ENCODE measurements at regions not wholly inside any gene's neighbourhood (a gene's known extent, or its start where the extent isn't known, plus 50 kb on each side); places are given as distances from the start of the nearest gene placed in this dataset.

DNA sequence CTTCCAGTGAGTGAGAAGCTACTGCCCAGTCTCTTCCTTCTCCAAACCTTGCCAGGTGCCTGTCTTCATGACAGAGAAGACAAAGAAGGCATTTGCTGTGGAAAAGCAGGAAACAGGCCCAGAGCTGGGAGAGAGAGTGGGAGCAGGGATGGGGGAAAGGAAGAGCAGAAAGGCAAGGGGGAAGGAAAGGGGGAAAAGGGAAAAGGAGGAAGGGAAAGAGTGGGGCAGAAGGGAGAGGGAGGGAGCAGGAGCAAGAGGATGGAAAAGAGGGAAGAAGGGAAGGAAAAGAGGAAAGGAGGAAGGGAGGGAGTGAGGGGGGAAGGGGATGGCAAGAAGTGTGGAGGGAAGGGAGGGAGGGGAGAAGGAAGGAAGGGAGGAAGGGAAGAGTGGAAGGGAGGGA lies 121.2 kb upstream of the LINGO1 start:
- Histone ChIP-seq H3K36me3 (ENCODE audit: control insufficient read depth, insufficient read depth, low read length) (no peaks in the 10 kb centered on the region), H3K27me3 (ENCODE audit: control insufficient read depth, insufficient read depth, low read length) (no peaks in the 10 kb centered on the region), H3K27ac (ENCODE audit: low read length) (no peak overlapping the region), H3K4me3 (ENCODE audit: low read depth in 2 of 2, low read length in 2 of 2) (no peak overlapping the region), H3K4me1 (ENCODE audit: control insufficient read depth, insufficient read depth, low read length) (no peaks in the 10 kb centered on the region), H3K9me3 (ENCODE audit: control insufficient read depth, insufficient read depth, low read depth, low read length) (no peaks in the 10 kb centered on the region)
- POLR2A ChIA-PET, result no interaction called here
- BruUV-seq (replicated peaks), result no TSS peak
- in situ Hi-C loops (cut with HindIII; ENCODE audit: low pct_unique_long_range_greater_than_20kb, low sequenced_read_pairs), result no loop called here
- TF ChIP-seq REST (IDR thresholded peaks at IDR 0.05; ENCODE audit: insufficient read depth in 1 of 2, low read depth in 2 of 2, low read length in 1 of 2) (no peak), POLR2AphosphoS5 (IDR thresholded peaks at IDR 0.05; ENCODE audit: low read depth, low read length) (no peak), CTCF (IDR thresholded peaks at IDR 0.05) (no peak), SIN3A (IDR thresholded peaks at IDR 0.05; ENCODE audit: borderline replicate concordance, insufficient read depth, low read depth, low read length) (no peak), TCF7L2 (IDR thresholded peaks at IDR 0.05; ENCODE audit: low read depth, low read length) (no peak)
- no peak for ATAC-seq
- intact Hi-C loops (cut with micrococcal nuclease; ENCODE audit: unreplicated experiment), result no loop called here
- CTCF ChIA-PET, result no interaction called here
- no peak for DNase-seq (ENCODE audit: low read depth, low spot score)

DNA sequence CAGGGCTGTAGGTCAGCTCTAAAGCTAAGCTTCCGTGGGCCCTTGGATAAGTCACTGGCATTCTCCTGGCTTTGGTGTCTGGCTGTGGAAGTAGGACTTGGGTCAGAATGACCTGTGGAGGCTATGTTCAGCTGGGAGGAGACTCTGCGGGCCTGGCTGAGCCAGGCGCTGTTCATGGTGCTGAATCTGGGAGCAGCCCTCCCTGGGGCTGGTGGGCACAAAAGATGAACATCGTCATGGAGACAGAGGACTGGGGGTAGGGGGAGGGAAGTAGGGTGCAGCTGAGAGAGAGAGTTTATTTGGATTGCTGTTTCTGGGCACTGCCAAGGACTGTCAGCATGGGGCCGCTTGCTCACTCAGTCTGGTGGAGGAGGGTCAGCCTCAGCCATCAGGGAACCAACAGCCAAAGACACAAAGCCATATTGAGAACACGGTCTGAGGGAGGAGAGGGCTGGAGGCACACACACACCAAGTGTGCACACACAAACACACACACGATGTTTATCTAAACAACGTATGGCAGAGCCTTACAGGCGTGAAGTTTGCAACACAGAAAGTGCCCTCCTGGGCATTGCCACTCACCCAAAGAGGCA lies 120.7 kb upstream of the LINGO1 start:
- in situ Hi-C loops (cut with HindIII; ENCODE audit: low pct_unique_long_range_greater_than_20kb, low sequenced_read_pairs), result no loop called here
- POLR2A ChIA-PET, result no interaction called here
- no TSS peak for BruUV-seq (replicated peaks)

More for the DNA sequence above, 120.7 kb upstream of the LINGO1 start:
- Histone ChIP-seq H3K4me3 (ENCODE audit: low read depth in 2 of 2, low read length in 2 of 2) (no peak overlapping the region), H3K4me1 (ENCODE audit: control insufficient read depth, insufficient read depth, low read length) (no peaks in the 10 kb centered on the region), H3K36me3 (ENCODE audit: control insufficient read depth, insufficient read depth, low read length) (no peaks in the 10 kb centered on the region), H3K9me3 (ENCODE audit: control insufficient read depth, insufficient read depth, low read depth, low read length) (no peaks in the 10 kb centered on the region), H3K27me3 (ENCODE audit: control insufficient read depth, insufficient read depth, low read length) (no peaks in the 10 kb centered on the region), H3K27ac (ENCODE audit: low read length) (no peak overlapping the region)
- CTCF ChIA-PET, result no interaction called here
- no peak for DNase-seq (ENCODE audit: low read depth, low spot score)
- intact Hi-C loops (cut with micrococcal nuclease; ENCODE audit: unreplicated experiment), result no loop called here
- TF ChIP-seq REST (IDR thresholded peaks at IDR 0.05; ENCODE audit: insufficient read depth in 1 of 2, low read depth in 2 of 2, low read length in 1 of 2) (peak; percentile 88 to 91), POLR2AphosphoS5 (IDR thresholded peaks at IDR 0.05; ENCODE audit: low read depth, low read length) (no peak)
- ATAC-seq, result no peak

All from Panc1 (cell line).